ENCODE measurements at regions not wholly inside any gene's neighbourhood (a gene's known extent, or its start where the extent isn't known, plus 50 kb on each side); places are given as distances from the start of the nearest gene placed in this dataset.

DNA sequence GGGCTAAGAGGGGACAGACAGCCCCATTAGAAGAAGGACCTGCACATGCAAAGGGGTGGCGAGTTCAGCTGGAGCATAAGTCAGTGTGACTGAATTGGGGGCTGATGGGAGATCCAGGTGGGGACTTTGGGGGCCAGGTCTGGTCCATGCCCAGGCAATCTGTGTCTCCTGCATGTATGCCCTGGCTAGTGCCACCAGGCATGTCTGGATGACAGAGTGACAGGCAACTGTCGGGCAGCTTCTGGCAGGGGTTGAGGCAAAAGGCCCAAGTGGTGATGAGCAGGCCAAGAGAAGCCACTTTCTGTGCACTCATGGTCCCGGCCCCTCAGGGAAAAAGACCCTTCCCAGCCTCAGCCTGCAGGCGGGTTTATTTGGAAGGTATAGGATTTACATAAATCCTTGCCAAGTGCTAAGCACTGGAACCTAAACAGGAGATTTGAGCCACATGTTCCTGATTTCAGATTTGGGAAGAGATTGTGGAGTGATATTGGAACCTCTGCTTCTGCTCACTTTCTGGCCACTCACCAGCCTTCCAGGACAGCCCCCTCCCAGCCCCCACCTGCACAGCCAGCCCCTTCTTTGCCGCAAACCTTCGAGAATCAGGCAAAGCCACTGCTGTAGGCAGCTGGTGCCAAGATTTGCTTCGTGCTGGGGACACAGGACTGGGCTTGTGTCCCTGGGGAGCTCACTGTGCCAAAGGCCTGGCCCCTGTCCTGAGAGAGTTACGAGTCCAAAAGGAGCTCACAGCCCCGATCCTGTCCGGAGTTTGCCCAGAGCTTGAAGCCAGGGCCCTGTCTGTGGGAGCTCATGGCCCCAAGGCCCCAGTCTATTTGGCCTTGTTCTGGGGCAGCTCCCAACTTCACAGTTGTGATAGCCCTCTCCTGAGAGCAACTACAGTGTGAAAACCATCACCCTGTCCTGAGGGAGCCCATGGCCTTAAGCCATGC, 232.5 kb upstream of the RTL1 start:
- peak; percentile 11 for DNase-seq (ENCODE audit: low spot score)

DNA sequence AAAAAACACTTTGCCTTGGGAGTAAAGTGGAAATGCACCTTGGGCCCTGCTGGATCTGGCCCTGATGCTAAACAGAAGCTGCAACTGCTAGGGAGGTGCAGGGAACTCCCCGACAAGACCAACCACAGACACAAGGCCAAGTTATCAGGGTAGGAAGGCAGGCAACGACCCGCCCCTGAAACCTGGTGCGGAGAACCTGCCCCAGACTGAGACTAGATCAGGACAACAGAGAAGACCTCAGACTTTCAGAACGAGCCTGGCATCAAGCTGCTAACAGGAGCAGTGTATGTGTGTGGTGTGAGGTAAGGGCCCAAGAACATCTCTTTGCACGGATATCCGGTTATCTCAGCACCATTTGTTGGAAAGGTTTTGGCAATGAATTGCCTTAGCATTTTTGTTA, 233.7 kb upstream of the RTL1 start:
- DNase-seq (ENCODE audit: low spot score) = no peak

DNA sequence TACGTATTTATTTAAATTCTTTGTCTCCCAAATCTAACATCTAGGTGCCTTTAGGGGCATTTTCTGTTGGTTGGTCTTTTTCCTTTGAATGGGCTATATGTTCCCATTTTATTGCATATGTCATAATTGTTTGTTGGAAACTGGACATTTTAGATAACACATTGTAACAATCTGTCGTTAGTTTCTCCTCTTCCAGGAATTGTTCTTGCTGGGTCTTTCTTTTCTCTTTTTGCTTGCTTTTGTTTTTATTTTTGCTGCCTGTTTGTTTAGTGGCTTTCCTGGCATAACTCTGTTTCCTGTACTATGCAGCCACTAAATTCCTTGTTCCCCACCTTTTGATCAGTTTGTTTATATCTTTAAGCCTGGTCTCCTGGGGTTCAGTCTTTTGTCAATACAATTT, 244.3 kb upstream of the RTL1 start:
- DNase-seq (ENCODE audit: low spot score) = no peak

DNA sequence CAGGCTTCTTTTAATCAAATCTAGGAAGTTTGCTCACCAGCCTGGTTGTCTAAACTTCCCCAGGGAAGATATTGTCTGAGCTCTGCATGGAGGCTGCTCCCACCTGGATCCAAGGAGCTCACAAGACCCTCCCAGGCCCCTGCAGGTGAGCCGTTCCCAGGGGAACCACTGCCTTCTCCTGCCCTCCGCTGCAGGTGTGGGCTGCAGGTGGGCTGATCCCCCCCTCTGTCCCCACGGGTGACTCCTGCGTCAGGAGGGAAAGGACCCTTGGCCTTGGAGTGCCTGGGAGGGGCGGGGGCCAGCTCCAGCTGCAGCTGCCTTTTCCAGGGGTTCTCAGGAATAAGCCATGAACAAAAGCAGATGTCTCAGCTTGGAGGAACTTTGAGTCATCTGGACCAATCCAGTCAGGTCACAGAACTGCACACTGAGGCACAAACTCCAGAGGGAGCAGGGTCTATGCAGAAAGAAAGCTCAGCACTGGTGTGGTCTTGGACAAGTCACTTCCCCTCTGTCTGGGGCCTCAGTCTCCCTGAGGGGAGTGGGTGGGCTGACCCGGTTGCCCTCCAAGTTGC, 246.6 kb upstream of the RTL1 start:
- no peak for DNase-seq (ENCODE audit: low spot score)

DNA sequence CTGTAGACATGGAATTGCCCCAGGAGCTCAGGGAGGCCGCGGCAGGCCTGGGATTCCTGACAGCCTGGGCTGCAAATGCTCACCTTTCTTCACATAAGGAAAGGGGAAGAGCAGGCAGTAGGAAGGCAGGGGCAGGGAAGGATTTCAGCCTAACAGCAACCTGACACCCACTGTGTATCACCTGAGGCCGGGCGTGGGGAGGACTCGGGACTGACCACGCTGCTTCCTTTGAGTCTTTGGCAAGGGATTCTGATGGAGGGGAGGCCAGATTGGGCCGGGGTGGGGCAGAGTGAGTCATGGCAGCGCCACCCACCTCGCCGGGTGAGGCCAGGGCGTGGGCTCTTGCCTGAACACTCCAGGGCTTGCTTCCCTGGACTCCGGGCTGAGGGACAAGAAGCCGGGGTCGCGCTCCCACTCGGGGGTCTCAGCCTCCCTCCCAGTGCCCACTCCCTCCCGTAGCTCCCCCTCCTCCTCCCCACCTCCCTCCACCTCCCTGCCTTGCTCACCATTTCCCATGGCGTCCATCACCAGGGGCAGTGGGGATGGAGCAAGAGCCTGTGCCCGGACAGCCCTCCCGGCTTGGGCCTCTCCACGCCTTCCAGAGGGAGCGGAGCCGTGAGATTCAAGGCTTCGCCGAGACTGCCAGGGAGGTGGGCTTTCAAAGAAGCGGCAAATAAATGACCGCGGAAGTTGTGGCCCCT, 247.9 kb upstream of the RTL1 start:
- DNase-seq (ENCODE audit: low spot score) = no peak

DNA sequence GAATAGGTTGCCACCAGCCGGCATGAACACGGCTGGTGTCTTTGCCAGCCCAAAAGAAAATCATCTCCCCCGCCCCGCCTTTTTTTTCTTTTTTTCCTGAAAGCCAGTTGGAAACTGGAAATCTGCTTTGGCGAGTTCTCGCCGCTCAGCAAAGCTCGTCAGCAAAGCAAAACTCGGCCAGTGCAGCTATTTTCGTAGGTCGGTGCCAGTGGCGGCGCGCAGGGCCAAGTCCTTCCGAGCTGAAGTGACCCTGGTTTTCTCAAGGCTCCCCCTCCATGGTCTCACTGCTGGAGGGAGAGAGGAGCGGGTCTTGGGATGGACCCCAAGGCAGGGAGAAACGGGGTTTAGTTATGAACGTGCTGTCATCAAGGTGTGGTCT, 248.4 kb upstream of the RTL1 start:
- no peak for DNase-seq (ENCODE audit: low spot score)

DNA sequence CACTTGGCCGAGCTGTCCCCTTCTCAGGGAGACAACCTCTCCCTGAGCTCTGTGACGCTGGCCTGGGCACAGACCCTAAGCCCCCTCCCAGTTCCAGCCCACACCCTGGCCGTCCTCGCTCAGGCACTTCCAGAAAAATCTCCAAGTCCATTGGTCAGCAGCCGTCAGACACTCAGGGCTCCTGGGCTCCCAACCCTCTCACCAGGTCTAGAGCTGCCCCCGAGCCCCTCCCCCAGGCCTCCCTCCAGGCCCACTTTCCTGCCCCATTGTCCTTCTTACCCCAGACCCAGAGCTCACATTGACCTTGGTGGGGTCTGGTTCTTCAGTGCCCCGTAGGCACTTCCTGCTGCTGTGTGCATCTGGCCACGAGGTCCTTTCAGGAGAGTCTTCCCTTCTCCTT, 249.3 kb upstream of the RTL1 start:
- DNase-seq (ENCODE audit: low spot score) = no peak

DNA sequence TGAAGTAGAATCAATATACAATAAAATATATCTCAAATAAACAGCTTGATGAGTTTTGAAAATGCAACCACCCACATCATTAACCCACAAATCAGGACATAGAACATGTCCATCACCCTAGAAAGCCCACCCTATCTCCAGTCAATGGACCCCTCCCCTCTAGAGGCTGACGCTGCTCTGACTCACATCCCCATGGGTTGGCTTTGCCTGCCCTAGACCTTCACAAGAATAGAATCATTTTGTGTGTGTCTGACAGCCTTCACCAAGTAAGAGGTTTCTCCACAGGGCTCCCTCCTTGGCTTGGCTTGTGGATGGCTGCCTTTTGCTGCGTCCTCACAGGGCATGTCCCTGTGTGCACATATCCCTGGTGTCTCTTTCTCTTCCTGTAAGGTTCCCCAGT, 250.2 kb upstream of the RTL1 start:
- DNase-seq (ENCODE audit: low spot score) = no peak

DNA sequence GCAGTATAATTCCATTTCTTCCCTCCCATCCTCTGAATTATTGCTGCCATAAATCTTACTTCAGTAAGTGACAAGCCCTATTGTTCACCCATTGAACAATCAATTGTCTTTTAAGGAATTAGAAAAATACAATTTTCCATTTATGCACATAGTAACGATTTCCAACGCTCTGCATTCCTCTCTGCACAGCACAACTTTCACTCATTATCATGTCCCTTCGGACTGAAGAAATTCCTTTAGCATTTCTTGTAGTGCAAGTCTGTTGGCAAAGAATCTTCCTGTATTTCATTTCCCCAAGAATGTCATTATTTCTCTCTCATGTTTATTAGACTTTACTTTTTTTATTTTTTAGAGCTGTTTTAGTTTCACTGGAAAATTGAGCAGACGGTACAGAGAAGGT, 252.1 kb upstream of the RTL1 start:
- no peak for DNase-seq (ENCODE audit: low spot score)

DNA sequence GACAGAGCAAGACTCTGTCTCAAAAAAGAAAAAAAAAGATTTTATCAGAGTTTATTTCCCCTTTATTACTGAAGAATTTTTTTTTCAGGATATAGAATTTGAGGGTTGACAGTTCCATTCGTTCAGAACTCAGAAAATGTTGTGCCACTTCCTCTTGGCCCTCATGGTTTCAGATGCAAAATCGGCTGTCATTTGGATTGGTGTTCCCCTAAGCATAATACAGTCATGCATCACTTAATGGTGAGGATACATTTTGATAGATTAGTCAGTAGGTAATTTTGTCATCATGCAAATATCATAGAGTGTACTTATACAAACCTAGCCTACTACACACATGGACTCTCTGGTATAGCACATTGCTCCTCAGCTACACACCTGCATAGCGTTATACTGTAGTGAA, 263.9 kb upstream of the RTL1 start:
- no peak for DNase-seq (ENCODE audit: low spot score)

DNA sequence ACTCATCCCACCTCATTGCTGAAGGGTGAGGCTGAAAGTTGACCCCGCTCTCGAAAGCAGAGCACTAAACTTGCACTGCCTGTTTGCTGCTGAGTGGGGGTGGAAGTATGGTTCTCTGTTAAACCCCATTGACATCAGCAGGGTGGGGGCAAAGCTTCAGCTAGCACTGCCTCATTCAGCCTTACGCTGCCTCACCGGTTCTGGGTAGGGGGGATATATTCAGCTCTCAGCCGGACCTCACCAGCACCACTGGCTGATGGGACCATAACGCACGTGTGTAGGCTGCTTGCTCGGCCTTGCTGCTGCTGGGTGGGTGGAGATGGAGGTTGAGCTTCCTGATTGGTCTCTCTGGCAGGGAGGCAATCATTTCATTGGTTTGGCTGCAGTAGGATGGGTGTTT, 265.7 kb upstream of the RTL1 start:
- no peak for DNase-seq (ENCODE audit: low spot score)

DNA sequence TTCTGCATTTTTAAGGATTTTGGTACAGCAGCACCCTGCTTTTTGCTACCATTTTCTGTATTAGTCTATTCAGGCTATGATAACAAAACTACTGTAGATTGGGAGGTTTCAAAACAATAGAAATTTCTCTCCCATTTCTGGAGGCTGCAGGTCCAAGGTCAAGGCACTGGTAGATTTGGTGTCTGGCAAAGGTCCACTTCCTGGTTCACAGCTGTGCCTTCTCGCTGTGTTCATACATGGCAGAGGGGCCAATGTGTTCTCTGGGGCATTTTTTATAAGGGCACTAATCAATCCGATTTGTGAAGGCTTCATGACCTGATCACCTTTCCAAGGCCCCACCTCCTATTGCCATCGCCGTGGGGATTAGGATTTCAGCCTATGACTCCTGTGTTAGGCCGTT, 268.1 kb upstream of the RTL1 start:
- no peak for DNase-seq (ENCODE audit: low spot score)

DNA sequence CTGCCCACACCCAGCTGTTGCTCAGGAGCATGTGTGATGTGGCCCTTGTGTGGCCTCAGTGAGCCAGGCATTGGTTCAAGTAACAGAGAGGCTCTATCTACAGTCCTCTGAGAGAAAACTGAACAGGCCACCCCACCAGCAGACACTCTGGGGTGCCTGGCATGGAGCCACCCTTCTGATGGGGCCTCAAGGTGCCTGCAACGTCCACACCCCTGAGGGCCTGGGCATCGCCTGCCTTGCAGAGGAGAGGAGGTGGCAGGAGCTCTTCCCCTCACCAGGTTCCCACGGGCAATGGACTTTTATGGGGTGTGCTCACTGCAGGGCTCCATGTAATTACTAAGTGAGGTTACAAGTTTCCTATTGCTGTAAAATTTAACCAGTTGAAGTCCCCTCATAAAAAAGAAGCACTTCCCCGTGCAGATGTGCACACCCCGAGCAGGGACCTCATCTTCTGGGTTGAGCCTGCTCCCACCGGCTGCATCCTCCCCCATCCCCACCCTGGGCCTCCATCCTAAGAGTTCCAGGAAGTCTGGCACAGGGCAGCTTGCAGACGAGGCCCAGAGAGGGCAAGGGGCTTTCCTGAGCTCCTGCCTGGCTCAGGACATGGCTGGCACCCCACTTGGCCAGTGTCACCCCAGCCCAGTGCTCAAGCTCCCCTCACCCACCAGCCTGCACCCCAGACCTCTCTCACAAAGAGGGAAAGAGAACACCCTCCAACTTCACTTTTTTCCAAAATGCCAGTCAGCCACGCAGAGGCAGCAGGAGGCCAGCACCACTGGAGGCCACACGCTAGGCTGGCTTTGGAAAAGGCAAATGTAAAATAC, 270.4 kb upstream of the RTL1 start:
- DNase-seq (ENCODE audit: low spot score) = no peak

DNA sequence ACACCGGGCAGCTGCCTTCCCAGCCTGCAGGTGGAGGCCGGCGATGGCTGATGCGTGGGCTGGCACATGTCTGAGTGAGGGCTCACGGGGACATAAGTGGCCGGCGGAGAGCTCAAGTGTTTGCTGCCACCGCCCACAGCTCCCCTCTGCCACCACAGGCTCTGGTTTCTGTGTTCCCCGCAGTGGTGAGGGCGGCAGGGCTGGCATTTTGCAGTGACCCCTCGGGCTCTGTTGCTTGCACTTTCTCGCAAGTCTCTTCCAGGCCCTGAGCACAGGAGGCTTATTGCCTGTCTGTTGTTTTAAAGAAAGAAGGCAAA, 271.0 kb upstream of the RTL1 start:
- DNase-seq (ENCODE audit: low spot score) = no peak

DNA sequence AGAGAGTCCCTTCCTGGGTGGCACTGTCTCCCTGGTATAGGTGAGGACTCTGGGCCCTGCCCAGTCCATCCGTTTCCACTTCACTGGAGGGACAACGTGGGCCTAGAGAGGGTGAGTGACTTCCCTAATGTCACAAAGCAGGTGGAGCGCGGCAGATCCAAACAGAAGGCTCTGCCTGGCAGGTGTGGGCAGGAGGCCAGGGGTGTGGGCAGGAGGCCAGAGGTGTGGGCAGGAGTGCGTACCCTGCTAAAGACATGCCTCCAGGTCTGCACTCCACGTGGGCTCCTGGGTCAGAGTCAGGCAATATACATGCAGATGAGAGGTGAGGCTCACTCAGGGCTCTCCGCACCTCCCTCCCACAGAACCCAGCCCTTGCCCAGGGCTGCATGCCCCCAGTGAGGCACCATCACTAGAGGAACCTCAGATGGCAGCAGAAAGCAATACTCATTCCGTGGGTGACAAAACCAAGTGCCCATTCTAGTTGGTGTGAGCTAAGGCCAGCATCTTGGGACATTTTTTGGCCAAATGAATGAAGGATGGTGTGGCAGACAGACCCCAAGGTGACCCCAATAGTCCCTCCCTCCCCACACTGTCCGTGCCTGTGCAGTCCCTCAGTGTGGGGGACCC, 271.6 kb upstream of the RTL1 start:
- DNase-seq (ENCODE audit: low spot score) = no peak

DNA sequence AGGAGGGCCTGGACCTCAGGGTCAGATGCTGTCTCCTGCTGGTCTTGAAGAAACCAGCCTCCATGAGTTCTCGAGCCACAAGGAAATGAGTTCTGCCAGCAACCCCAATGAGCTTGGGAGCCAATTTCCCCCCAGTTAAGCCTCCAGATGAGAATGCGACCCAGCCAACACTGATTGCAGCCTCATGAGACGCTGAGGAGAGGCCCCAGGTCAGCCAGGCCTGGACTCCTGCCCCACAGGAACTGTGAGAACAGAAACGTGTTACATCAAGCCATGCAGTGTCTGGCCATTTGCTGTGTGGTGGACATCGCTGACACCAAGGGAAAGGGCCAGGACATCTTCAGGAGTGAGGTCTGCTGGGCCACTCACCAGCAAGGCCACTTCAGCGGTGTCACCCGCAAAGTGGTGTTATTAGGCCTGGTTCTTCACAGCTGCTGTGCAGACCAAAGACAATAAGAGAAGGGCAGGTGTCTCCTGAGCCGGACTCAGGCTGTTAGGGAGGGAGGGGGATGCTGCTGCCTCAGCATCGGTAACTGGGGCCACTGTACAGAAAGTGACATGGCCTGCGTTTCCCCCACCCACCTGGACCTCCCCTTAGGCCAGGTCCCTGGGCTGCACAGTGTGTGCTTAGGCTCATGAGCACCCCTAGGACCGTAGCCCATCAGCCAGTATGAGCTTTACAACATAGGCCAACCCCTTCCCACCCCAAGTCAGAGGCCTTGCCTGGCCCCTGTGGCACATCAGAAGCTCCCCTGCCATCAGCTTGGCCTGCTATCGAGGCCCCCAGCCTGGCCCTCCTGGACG, 272.4 kb upstream of the RTL1 start:
- no peak for DNase-seq (ENCODE audit: low spot score)

DNA sequence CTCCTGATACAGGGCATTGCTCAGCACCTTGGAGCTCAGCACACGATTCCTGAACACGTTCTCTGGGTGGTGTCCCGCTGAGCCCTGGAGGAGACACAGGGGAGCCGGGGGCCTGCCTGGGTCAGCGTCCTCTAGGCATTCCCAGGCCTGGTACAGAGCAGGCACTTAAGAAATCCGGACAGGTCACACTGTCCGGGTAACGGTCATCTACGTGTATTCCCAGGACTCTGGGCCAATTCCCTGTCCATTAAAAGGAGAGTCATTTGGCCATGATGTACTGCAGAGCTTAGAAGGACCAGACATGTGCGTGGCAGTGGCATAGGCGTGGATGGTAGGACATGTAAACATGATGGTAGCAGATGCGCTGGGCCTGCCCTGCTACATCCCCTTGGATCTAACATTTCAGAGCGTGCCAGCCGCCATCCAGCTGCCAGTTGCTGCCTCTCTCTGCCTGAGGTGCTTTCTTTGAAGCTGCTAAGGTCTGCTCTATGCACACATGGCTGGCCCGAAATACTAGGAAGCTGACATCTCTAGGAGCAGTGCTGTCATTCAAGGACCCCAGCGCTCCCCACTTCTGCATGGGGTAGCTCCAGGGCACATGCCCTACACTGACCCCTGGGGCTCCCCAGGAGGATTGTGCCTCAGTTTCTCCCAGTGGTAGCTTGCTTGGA, 273.1 kb upstream of the RTL1 start:
- DNase-seq (ENCODE audit: low spot score) = no peak

DNA sequence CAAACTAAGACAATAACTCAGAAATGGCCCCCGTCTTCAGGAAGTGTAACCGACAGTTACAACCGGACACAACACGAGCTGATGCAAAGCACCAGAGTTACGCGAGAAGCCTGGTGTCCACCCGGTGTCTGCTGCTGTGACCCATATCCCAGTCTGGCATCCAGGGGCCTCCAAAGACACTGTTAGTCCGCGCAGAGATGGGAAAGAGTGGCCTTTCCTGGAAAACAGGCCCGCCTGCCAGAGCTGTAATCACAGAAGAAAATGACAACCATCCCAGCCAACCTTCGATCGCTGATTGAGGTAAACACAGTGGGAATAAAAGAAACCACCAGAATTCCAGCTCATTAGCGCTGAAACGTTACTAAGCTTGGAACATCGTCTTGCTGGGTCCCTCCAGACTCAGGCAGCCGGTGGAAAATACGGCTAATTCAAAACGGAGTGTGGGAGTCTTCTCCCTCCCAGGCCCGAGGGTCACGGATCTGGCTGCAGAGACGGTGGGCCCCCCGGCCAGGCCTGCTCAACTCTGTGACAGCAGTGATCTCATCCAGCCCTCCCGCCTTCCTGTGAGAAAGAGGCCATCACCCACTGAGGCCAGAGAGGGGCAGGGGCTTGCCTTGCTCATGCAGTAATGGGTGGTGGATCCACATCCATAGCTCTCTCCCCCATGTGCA, 273.9 kb upstream of the RTL1 start:
- no peak for DNase-seq (ENCODE audit: low spot score)

DNA sequence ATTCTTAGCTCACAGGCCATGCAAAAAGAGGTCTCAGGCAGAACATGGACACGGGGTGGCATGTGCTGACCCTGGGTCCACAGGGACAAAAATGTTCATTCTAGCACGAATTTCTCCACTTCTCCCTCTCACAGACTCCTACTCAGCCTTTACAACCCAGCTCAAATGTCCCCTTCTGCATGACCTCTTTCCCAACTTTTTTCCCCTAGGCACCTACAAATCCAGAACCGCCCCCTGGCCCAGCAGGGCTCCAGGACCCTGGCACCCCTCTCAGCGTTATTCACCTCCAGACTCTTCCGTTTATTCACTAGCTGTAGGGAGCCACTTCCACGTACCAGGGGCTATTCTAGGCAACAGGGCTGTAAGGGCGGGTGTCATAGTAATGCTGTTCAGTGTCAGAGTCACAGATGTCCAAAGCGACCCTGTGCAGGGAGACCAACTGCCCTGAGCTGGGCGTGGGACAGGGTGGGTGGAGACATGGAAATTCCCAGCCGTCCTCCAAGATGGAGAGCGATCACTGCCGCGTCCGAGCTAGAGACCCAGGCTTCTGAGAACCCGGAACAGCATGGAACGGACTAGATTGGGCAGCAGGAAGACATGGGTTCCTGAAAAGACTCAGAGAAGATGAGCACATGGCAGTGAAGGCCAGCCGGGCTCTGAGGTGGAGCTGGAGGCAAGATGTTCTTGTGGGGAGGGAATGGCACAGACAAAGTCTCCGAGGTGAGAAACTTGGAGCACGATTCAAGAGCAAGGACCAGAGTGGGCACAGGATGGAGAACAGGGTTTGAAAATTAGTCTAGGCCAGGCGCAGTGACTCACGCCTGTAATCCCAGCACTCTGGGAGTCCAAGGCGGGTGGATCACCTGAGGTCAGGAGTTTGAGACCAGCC, 274.9 kb upstream of the RTL1 start:
- no peak for DNase-seq (ENCODE audit: low spot score)

Measured in D341Med (cell line).